ENCODE measurements at regions not wholly inside any gene's neighbourhood (a gene's known extent, or its start where the extent isn't known, plus 50 kb on each side); places are given as distances from the start of the nearest gene placed in this dataset.

DNA sequence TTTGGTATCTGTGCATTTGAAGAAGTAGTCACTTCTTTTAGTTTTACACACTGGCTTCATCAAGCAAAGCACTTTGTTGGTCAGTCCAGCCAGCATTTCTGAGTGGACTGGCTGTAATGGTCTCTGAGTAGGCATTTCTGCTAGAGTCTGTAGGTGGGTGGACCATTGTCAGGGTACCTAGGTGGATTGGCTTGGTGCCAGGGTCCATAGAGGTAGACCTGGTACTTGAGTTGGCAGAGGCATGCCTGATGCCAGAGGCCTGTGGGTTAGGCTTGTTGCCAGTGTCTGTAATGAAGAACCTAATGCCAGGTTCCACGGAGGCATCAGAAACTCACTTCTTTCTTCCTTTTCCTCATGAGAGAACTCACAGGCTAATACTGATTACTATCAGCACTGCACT, 157.9 kb upstream of the C11orf87 start:
- CTCF ChIA-PET: no interaction called here
- TF ChIP-seq EP300 (IDR thresholded peaks at IDR 0.05; ENCODE audit: borderline replicate concordance in 1 of 2, low read depth in 1 of 2, low read length in 1 of 2) (no peak), GABPA (IDR thresholded peaks at IDR 0.05; ENCODE audit: low read depth) (no peak), YY1 (IDR thresholded peaks at IDR 0.05; ENCODE audit: low read depth) (no peak), RXRA (IDR thresholded peaks at IDR 0.05; ENCODE audit: borderline replicate concordance, low read depth) (no peak), RAD21 (IDR thresholded peaks at IDR 0.05; ENCODE audit: low read length) (no peak), SMC3 (IDR thresholded peaks at IDR 0.05; ENCODE audit: low read depth, low read length) (no peak), TEAD4 (IDR thresholded peaks at IDR 0.05; ENCODE audit: borderline replicate concordance, insufficient read depth) (no peak), TCF12 (IDR thresholded peaks at IDR 0.05) (no peak), ELF1 (IDR thresholded peaks at IDR 0.05) (no peak), FOXM1 (IDR thresholded peaks at IDR 0.05; ENCODE audit: low read depth) (no peak), FOSL2 (IDR thresholded peaks at IDR 0.05; ENCODE audit: borderline replicate concordance, low read depth) (no peak), MEF2A (IDR thresholded peaks at IDR 0.05; ENCODE audit: borderline replicate concordance, low read depth) (no peak), SIN3A (IDR thresholded peaks at IDR 0.05; ENCODE audit: borderline replicate concordance, low read depth, low read length) (no peak)
- TF ChIP-seq, protein P1, sequence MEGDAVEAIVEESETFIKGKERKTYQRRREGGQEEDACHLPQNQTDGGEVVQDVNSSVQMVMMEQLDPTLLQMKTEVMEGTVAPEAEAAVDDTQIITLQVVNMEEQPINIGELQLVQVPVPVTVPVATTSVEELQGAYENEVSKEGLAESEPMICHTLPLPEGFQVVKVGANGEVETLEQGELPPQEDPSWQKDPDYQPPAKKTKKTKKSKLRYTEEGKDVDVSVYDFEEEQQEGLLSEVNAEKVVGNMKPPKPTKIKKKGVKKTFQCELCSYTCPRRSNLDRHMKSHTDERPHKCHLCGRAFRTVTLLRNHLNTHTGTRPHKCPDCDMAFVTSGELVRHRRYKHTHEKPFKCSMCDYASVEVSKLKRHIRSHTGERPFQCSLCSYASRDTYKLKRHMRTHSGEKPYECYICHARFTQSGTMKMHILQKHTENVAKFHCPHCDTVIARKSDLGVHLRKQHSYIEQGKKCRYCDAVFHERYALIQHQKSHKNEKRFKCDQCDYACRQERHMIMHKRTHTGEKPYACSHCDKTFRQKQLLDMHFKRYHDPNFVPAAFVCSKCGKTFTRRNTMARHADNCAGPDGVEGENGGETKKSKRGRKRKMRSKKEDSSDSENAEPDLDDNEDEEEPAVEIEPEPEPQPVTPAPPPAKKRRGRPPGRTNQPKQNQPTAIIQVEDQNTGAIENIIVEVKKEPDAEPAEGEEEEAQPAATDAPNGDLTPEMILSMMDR (IDR thresholded peaks at IDR 0.05): no peak
- TF ChIP-seq, protein P2, sequence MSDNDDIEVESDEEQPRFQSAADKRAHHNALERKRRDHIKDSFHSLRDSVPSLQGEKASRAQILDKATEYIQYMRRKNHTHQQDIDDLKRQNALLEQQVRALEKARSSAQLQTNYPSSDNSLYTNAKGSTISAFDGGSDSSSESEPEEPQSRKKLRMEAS (IDR thresholded peaks at IDR 0.05; ENCODE audit: low read depth): no peak
- TF ChIP-seq, protein P3, sequence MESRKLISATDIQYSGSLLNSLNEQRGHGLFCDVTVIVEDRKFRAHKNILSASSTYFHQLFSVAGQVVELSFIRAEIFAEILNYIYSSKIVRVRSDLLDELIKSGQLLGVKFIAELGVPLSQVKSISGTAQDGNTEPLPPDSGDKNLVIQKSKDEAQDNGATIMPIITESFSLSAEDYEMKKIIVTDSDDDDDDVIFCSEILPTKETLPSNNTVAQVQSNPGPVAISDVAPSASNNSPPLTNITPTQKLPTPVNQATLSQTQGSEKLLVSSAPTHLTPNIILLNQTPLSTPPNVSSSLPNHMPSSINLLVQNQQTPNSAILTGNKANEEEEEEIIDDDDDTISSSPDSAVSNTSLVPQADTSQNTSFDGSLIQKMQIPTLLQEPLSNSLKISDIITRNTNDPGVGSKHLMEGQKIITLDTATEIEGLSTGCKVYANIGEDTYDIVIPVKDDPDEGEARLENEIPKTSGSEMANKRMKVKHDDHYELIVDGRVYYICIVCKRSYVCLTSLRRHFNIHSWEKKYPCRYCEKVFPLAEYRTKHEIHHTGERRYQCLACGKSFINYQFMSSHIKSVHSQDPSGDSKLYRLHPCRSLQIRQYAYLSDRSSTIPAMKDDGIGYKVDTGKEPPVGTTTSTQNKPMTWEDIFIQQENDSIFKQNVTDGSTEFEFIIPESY (IDR thresholded peaks at IDR 0.05; ENCODE audit: borderline replicate concordance, low read depth): no peak
- TF ChIP-seq, protein P4, sequence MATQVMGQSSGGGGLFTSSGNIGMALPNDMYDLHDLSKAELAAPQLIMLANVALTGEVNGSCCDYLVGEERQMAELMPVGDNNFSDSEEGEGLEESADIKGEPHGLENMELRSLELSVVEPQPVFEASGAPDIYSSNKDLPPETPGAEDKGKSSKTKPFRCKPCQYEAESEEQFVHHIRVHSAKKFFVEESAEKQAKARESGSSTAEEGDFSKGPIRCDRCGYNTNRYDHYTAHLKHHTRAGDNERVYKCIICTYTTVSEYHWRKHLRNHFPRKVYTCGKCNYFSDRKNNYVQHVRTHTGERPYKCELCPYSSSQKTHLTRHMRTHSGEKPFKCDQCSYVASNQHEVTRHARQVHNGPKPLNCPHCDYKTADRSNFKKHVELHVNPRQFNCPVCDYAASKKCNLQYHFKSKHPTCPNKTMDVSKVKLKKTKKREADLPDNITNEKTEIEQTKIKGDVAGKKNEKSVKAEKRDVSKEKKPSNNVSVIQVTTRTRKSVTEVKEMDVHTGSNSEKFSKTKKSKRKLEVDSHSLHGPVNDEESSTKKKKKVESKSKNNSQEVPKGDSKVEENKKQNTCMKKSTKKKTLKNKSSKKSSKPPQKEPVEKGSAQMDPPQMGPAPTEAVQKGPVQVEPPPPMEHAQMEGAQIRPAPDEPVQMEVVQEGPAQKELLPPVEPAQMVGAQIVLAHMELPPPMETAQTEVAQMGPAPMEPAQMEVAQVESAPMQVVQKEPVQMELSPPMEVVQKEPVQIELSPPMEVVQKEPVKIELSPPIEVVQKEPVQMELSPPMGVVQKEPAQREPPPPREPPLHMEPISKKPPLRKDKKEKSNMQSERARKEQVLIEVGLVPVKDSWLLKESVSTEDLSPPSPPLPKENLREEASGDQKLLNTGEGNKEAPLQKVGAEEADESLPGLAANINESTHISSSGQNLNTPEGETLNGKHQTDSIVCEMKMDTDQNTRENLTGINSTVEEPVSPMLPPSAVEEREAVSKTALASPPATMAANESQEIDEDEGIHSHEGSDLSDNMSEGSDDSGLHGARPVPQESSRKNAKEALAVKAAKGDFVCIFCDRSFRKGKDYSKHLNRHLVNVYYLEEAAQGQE (IDR thresholded peaks at IDR 0.05; ENCODE audit: low read depth, low read length): no peak
- TF ChIP-seq, protein P5, sequence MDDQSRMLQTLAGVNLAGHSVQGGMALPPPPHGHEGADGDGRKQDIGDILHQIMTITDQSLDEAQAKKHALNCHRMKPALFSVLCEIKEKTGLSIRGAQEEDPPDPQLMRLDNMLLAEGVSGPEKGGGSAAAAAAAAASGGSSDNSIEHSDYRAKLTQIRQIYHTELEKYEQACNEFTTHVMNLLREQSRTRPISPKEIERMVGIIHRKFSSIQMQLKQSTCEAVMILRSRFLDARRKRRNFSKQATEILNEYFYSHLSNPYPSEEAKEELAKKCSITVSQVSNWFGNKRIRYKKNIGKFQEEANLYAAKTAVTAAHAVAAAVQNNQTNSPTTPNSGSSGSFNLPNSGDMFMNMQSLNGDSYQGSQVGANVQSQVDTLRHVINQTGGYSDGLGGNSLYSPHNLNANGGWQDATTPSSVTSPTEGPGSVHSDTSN (IDR thresholded peaks at IDR 0.05): no peak
- Histone ChIP-seq H3K27me3 (ENCODE audit: insufficient read depth) (no peaks in the 10 kb centered on the region), H3K9me3 (peaks cover 20% of the 10 kb centered on the region), H3K9ac (no peak overlapping the region), H3K4me1 (ENCODE audit: control insufficient read depth in 1 of 2, insufficient read depth in 2 of 2, low read depth in 1 of 2, low read length in 1 of 2) (no peaks in the 10 kb centered on the region), H2AFZ (ENCODE audit: low read depth) (no peak overlapping the region), H3K9me2 (no peaks in the 10 kb centered on the region), H3K79me2 (ENCODE audit: insufficient read depth) (no peaks in the 10 kb centered on the region), H3F3A (replicated peaks; ENCODE audit: insufficient read depth) (no peaks in the 10 kb centered on the region), H3K27ac (ENCODE audit: low read depth in 2 of 2, low read length in 1 of 2) (no peak overlapping the region), H3K4me3 (ENCODE audit: low read depth in 2 of 2, low read length in 1 of 2) (no peak overlapping the region), H4K20me1 (ENCODE audit: insufficient read depth) (no peaks in the 10 kb centered on the region), H3K4me2 (no peak overlapping the region), H3K36me3 (replicated peaks in 1 of 2; ENCODE audit: control insufficient read depth in 1 of 2, insufficient read depth in 2 of 2, low read length in 1 of 2) (no peaks in the 10 kb centered on the region)
- WGBS (ENCODE audit: low lambda C conversion rate): 41% methylated on average over 1 of the region's 1 CpG
- no peak for DNase-seq
- POLR2A ChIA-PET: no interaction called here

Measured in SK-N-SH (cell line).